Activated naive CD4-positive, alpha-beta T cell treated with Interleukin-2 at 50 U/mL for 16 hours (primary cell): ENCODE measurements at regions not wholly inside any gene's neighbourhood (a gene's known extent, or its start where the extent isn't known, plus 50 kb on each side); places are given as distances from the start of the nearest gene placed in this dataset.
"Not testable (repeated sequence)": the region's sequence is repeated elsewhere in the genome, so short reads cannot be mapped to it uniquely, and the experiment has no call there.

Experiments
- DNase-seq: peaks from one replicate; pipeline ENCODE4 v3.0.0-alpha.2; 2020

DNA sequence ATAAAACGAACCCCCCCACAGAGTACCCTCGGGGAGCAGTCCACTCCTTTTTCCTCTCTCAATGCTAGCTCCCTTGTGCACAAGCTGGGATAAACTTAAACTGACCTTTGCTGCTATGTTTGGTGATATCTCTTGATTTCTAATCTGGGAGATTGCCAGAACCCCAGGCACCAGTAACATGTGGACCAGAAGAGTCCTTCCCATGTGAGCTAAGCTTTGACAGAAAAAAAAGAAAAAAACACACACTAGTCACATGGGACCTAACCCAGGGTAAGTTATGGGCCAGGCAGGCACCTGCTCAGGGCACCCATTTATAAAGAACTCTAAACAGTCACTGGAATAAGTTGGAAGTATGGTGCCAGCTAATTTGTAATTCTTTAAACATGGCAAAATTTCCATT is 242.6 kb downstream of the EN1 start:
- no peak for DNase-seq

GRCh38 chr2:118604371-118604770 is 243.1 kb downstream of the EN1 start:
- no peak for DNase-seq

DNA sequence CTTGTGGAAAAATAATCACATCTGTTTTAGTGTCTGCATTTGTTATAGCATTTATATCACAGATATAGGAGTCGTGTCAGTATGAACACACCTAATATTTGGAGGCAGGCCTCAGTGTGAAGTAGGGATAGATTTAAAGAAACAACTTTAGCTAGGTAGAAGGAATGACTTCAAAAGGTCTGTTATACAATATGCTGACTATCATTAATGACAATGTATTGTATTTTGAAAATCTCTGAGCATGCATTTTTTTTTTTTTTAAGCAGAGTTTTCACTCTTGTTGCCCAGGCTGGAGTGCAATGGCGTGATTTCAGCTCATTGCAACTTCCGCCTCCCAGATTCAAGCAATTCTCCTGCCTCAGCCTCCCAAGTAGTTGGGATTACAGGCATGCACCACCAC is 248.3 kb downstream of the EN1 start:
- no peak for DNase-seq

- no peak for DNase-seq
These were observed 250.8 kb downstream of the EN1 start for GRCh38 chr2:118596620-118597019.

DNA sequence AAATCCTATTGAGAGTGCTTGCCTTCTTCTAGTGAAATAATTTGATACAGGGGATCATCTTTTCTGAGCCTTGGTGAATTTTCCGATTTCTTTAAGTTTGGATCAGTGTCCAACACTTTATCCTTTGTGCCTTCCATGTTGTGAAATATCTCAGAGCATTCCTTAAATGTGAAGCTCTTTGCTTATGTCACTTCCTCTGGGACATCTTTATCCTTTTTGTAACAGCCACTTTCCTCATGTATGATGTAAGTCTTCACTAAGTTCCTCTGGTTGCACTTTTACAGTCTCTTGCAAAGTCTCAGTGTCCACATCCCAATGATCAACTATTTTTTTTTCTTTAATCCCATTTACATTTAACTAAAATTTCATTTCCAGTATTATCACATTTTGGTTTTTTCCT is 254.2 kb downstream of the EN1 start:
- no peak for DNase-seq

DNA sequence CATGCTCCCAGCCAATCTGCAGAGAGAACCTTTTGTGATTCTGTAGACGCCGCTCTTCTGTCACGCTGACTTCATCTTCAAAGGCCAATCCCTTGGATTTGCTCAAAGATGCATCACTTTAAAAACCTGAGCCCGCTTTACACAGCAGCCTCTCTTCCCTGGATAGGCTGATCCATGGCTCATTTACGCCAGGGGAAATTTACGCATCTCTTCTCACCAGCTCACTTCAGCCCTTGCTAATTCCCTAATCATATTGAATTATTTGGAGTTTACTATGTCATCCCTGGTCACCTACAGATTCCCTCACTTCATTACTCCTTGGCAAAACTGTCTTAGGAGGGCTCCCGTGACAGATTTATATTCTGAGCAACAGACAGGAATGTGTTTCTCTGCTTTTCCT is 256.2 kb downstream of the EN1 start:
- DNase-seq: no peak

DNA sequence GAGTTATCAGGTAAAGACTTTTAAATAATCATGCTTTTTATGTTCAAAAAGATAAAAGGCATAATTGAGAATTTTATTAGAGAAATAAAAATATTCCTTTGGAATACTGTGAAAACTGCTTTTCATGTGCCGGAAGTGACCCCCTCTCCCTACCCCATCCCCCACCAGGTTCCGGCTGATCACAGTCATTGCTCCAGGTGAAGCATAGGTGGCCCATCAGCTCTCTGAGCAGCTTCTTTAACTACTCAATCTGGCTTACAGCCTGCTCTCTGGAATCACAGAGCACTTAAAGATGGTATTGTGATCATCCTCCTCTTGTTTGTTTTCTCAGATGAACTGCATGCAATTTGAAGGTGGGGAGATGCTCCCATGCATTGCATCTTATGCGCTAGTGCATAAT is 257.7 kb downstream of the EN1 start:
- no peak for DNase-seq

DNA sequence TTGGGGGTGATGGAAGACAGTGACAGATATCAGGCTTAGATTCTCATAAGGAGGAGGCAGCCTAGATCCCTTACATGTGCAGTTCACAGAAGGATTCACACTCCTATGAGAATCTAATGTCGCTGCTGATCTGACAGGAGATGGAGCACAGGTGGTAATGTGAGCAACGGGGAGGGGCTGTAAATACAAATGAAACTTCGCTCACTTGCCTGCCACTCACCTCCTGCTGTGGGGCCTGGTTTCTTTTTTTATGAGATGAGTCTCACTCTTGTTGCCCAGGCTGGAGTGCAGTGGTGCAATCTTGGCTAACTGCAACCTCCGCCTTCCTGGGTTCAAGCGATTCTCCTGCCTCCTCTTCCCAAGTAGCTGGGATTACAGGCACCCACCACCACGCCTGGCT is 258.6 kb downstream of the EN1 start:
- DNase-seq: no peak

GRCh38 chr2:118586312-118586711 is 261.1 kb downstream of the EN1 start:
- no peak for DNase-seq

DNA sequence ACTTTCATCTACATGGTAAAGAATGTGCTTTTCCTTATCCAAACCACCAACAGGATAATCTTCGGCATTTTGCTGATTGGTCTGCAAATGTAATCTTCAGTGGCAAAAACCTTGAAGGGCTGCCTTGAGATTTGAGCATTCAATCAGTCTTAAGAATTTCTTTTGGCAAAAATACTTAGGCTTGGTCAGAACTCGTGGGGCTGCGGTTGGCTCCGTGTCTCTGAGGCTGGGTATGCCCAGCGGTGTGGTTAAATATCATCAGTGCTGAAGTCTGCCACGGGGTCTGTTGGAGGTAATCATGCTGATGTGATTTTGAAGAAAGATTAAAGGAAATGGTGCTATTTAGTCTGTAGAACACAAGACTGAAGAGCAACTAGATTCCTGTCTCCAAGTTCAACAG is 262.6 kb downstream of the EN1 start:
- no peak for DNase-seq

DNA sequence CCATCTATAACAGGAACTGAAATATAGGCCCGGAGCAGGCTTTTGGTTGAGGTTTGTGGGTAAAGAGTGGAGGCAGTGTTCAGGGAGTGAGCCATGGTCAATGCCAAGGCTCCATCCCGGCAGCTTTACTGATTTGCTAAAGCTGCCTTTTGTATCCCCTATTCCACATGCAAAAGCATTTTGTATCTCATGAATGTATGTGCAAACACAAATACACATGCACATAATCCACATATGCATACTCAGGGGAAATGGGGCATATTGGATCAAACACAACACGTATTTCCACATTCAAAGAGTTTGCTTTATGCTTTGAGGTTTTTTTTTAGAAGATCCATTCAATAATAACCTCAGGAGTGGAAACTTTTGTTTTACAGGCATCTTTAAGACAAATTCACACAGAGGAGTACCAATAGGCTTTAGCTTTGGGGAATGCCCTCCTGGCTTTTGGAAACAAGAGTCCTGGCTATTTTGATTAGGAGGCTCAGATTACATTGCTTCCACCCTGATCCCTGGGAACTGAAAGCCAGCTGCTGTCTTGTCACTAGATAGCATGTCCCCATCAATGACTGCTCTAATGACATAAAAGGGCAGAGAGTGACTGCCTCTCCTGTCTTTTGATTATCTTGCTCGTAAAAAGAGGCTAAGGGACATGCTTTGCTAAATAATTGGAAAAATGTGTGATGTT is 263.2 kb downstream of the EN1 start:
- no peak for DNase-seq

GRCh38 chr2:118582058-118582457 is 265.4 kb downstream of the EN1 start:
- DNase-seq: no peak

DNA sequence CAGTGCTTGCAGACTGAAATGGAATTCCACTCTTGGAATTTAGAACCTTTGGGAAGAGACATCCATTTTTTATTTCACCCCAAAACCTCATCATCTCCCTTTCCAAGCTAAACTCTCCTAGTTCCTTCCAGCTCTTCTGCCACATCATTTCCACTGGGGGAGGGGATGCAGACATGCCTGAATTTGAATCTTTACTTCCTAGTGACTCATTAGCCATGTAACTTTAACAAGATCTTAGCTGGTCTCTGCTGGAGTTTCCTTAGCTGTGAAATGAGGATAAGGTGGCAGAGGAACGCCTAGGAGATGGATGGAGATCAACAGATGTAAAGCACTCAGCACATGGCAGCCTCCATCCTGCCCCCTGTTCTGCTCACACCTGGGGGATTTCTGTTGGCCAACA is 266.8 kb downstream of the EN1 start:
- no peak for DNase-seq

GRCh38 chr2:118580107-118580506 is 267.3 kb downstream of the EN1 start:
- DNase-seq: no peak

DNA sequence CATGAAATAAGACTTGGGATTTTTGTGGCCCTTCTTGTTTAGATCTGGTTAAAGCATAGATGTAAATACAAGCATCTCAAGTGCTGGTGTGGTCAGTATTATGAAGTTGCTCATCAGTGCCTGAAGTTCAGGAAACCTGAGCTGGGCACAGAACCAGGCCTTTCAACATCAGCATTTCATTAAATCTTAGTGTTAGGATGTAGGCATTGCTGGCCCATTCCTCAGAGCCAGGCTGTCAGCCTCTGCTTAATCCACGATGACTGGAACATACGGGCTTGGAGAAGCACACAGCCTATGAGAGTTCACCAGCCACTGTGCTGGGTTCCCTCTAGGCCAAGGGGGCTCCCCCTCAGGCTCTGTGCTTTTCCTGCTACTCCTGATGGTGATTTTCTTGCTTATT is 270.2 kb downstream of the EN1 start:
- no peak for DNase-seq

DNA sequence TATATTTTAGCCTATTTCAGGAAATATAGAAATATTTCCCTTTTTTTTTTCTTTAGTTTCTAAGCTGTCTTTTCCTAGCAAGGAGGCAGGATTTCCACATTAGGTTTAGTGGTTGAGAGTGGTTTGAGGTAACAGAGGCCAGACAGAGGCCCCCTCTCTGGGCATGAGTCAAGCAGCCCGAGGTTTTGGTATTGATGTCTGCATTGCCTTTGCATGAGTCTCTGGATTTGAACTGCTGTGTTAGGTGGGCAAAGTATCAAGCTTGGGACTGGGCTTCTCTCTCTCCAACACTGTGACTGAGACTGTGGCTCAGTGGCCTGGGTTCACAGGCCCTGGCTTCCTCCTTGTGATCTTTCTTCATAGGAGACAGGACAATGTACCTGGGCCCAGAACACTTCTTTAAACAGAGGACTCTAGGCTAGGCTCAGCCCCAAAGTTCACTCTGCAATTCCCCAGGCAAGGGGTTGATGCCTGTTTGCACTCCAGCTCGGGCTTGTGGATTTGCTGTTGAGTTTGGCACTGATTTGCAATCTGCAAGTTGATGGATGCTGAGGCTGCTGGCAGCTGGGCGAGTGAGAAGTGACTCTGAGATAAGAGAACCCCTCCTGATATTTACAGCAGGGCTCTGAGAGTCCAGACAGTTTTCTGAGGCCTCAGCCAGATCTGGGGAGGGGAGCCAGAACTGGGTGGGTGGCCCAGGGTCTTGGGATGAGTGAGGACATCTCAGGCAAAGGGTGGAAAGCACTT is 271.2 kb downstream of the EN1 start:
- no peak for DNase-seq

GRCh38 chr2:118572380-118572779 is 275.1 kb downstream of the EN1 start:
- not testable (repeated sequence) for DNase-seq

GRCh38 chr2:118569876-118570535 is 277.4 kb downstream of the EN1 start:
- no peak for DNase-seq

DNA sequence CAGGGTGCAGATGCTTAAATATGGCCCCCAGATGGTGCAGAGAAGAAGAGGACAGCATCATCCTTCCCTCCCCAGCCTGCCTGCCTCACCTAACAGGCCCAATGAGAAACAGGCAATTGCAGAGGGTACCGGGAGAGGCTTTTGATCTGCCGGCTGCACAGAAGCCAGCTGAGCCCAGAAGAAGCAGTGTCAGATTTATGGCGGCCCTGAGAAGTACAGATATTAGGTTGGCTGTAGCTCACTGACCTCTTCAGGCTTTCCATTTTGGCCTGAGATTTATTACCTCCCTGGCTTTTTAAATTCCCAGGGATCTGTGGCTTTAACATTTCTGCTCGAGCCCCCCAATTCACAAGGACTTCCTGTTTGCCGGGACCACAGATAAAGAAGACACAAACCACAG is 278.7 kb downstream of the EN1 start:
- DNase-seq: no peak

GRCh38 chr2:118565786-118566540 is 281.5 kb downstream of the EN1 start:
- no peak for DNase-seq

- DNase-seq: no peak
These were observed 282.1 kb downstream of the EN1 start for GRCh38 chr2:118565301-118565700.

DNA sequence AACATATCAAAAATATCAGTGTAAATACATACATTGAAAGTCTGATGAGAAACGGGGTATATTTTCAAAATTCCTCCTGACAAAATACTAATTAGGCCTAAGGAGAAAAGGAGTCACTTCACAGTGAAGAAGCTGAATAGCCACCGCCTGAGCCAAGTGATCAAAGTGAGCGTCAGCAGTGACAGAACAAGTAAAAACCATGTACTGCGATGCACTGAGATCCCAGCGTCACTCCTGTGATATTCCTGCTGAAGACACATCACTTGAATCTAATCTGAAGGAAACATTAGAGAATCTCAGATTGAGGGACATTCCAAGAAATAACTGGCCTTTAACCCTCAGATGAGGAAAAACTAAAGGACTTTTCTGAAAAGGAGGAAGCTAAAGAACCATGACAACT is 285.3 kb downstream of the EN1 start:
- DNase-seq: no peak

GRCh38 chr2:118558846-118559245 is 288.6 kb downstream of the EN1 start:
- DNase-seq: no peak

- DNase-seq: no peak
These were observed 289.7 kb downstream of the EN1 start for GRCh38 chr2:118557791-118558190.
